ENCODE measurements at regions not wholly inside any gene's neighbourhood (a gene's known extent, or its start where the extent isn't known, plus 50 kb on each side); places are given as distances from the start of the nearest gene placed in this dataset.

DNA sequence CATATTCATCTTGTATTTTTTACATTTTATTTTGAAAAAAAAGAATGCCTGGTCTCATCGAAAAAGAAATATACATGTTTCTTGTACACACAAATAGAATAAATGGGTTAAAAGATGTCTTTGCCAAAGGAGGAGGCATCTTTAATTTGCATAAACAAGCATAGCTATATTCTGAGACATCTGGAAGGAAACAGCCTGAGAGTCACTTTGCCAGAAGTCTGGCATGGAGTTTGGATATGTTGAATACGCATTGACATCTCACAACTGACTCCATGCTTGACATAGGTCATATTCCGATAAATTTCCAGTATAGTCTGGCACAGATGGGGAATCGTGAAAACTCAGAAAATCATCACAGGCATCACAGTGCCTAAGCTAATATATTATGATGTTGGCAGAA lies 1317.5 kb upstream of the CELF4 start:
- TF ChIP-seq GABPA (IDR thresholded peaks at IDR 0.05 in 1 of 2, conservative IDR thresholded peaks at IDR 0.05 in 1 of 2) (no peak), FOXA1 (IDR thresholded peaks at IDR 0.05) (no peak), RXRA (IDR thresholded peaks at IDR 0.05) (no peak), RAD21 (IDR thresholded peaks at IDR 0.05) (no peak), EGR1 (IDR thresholded peaks at IDR 0.05; ENCODE audit: low read depth in 2 of 2) (no peak), TAF1 (conservative IDR thresholded peaks at IDR 0.05) (no peak), HNF4G (IDR thresholded peaks at IDR 0.05) (no peak), JUND (IDR thresholded peaks at IDR 0.05) (no peak)
- TF ChIP-seq, protein P1, sequence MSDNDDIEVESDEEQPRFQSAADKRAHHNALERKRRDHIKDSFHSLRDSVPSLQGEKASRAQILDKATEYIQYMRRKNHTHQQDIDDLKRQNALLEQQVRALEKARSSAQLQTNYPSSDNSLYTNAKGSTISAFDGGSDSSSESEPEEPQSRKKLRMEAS (IDR thresholded peaks at IDR 0.05), result no peak
- TF ChIP-seq, protein P2, sequence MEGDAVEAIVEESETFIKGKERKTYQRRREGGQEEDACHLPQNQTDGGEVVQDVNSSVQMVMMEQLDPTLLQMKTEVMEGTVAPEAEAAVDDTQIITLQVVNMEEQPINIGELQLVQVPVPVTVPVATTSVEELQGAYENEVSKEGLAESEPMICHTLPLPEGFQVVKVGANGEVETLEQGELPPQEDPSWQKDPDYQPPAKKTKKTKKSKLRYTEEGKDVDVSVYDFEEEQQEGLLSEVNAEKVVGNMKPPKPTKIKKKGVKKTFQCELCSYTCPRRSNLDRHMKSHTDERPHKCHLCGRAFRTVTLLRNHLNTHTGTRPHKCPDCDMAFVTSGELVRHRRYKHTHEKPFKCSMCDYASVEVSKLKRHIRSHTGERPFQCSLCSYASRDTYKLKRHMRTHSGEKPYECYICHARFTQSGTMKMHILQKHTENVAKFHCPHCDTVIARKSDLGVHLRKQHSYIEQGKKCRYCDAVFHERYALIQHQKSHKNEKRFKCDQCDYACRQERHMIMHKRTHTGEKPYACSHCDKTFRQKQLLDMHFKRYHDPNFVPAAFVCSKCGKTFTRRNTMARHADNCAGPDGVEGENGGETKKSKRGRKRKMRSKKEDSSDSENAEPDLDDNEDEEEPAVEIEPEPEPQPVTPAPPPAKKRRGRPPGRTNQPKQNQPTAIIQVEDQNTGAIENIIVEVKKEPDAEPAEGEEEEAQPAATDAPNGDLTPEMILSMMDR (IDR thresholded peaks at IDR 0.05; ENCODE audit: low read depth, low read length, missing input control), result no peak
- TF ChIP-seq, protein P3, sequence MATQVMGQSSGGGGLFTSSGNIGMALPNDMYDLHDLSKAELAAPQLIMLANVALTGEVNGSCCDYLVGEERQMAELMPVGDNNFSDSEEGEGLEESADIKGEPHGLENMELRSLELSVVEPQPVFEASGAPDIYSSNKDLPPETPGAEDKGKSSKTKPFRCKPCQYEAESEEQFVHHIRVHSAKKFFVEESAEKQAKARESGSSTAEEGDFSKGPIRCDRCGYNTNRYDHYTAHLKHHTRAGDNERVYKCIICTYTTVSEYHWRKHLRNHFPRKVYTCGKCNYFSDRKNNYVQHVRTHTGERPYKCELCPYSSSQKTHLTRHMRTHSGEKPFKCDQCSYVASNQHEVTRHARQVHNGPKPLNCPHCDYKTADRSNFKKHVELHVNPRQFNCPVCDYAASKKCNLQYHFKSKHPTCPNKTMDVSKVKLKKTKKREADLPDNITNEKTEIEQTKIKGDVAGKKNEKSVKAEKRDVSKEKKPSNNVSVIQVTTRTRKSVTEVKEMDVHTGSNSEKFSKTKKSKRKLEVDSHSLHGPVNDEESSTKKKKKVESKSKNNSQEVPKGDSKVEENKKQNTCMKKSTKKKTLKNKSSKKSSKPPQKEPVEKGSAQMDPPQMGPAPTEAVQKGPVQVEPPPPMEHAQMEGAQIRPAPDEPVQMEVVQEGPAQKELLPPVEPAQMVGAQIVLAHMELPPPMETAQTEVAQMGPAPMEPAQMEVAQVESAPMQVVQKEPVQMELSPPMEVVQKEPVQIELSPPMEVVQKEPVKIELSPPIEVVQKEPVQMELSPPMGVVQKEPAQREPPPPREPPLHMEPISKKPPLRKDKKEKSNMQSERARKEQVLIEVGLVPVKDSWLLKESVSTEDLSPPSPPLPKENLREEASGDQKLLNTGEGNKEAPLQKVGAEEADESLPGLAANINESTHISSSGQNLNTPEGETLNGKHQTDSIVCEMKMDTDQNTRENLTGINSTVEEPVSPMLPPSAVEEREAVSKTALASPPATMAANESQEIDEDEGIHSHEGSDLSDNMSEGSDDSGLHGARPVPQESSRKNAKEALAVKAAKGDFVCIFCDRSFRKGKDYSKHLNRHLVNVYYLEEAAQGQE (IDR thresholded peaks at IDR 0.05), result no peak
- TF ChIP-seq, protein P4, sequence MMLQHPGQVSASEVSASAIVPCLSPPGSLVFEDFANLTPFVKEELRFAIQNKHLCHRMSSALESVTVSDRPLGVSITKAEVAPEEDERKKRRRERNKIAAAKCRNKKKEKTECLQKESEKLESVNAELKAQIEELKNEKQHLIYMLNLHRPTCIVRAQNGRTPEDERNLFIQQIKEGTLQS (IDR thresholded peaks at IDR 0.05), result no peak
- TF ChIP-seq, protein P5, sequence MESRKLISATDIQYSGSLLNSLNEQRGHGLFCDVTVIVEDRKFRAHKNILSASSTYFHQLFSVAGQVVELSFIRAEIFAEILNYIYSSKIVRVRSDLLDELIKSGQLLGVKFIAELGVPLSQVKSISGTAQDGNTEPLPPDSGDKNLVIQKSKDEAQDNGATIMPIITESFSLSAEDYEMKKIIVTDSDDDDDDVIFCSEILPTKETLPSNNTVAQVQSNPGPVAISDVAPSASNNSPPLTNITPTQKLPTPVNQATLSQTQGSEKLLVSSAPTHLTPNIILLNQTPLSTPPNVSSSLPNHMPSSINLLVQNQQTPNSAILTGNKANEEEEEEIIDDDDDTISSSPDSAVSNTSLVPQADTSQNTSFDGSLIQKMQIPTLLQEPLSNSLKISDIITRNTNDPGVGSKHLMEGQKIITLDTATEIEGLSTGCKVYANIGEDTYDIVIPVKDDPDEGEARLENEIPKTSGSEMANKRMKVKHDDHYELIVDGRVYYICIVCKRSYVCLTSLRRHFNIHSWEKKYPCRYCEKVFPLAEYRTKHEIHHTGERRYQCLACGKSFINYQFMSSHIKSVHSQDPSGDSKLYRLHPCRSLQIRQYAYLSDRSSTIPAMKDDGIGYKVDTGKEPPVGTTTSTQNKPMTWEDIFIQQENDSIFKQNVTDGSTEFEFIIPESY (IDR thresholded peaks at IDR 0.05), result no peak

Measured in liver (tissue), 3 donors.